ENCODE measurements at regions not wholly inside any gene's neighbourhood (a gene's known extent, or its start where the extent isn't known, plus 50 kb on each side); places are given as distances from the start of the nearest gene placed in this dataset.
"Not testable (repeated sequence)": the region's sequence is repeated elsewhere in the genome, so short reads cannot be mapped to it uniquely, and the experiment has no call there.

DNA sequence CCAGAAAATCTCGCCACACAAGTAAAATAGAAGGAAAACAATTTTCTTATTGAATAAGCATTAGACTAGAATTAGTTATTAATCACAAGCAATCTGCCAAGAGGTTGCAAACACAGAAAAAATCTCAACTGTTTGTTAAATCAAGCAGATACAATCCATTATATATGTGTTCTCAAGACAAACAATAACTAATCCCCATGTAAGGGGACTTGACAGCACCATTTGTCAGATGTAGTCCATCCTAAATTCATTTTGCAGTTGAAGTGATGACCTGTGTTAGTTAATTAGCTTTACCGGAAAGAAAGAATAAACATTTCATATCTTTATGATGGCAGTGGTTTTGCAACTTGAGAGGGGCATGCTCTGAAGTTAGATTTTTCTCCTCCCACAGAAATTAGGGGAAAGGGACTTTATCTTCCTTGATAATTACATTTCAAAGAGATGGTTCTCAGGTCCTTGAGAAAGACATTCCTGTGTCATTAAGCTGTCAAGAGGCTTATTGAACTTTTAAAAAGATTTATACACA lies 1588.0 kb downstream of the GRIK2 start:
- DNase-seq: no peak

GRCh38 chr6:102980951-102981350 lies 1587.4 kb downstream of the GRIK2 start:
- DNase-seq: no peak

GRCh38 chr6:102961902-102962301 lies 1568.4 kb downstream of the GRIK2 start:
- no peak for DNase-seq

- no peak for DNase-seq
Observed at GRCh38 chr6:102950967-102951366, 1557.5 kb downstream of the GRIK2 start.

GRCh38 chr6:102944475-102944874 lies 1551.0 kb downstream of the GRIK2 start:
- no peak for DNase-seq

DNA sequence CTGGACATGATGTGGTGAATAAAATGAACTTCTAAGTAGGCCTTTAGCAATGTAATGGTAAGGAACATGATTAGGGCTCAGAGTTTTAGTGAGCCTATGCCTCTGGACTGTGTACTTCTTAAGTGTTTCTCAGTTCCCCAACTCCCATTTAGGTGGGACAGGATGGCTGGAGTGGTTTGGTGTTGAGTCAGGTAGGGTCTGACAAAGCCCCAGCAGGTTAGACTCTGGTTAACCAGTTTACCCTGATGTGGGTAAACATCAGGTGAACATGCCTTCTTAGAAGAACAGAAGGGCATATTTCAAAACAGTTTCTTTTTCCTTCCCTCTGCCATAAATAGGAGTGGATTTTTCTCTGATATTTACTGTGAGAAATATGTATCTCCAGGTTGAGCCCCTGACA lies 1548.7 kb downstream of the GRIK2 start:
- DNase-seq: no peak

- DNase-seq: no peak
Observed at GRCh38 chr6:102936959-102937358, 1543.5 kb downstream of the GRIK2 start.

DNA sequence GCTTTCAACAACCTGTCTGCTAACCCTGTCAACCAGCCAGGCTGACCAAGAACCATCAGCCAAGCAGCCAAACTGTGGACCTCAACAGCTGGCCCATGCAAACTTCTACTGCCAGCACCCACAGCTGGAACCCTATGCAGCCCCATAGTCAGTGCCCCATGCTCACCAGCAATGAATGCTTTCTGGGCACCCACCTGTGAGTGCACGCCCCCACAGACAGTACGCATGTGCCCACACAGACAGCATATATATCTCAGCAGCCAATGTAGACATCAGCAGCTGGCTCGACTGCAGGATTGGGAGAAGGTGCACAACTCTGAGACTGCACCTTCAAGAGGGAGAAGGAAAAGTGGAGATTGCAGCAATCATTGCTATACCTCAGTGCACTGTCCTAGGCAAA lies 1534.6 kb downstream of the GRIK2 start:
- DNase-seq: no peak

DNA sequence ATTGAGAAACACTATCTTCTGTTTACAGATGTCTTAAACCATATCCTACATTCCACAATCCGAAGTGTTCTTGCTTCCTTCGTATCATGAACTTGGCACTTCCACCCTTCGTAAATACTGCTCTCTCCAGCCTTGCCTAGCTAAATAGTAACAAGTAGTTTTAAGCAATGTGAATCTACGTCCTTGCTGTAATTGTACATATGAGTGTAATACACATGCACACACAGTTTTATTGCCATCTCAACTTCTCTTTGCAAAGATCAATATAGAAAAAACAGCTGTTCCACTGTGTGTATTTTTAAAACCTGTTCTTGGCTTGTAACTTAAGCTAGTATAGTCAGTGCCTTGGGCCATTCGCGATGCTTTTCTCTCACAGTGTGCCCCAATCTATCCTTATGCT lies 1524.7 kb downstream of the GRIK2 start:
- DNase-seq: no peak

GRCh38 chr6:102911571-102911970 lies 1518.1 kb downstream of the GRIK2 start:
- no peak for DNase-seq

DNA sequence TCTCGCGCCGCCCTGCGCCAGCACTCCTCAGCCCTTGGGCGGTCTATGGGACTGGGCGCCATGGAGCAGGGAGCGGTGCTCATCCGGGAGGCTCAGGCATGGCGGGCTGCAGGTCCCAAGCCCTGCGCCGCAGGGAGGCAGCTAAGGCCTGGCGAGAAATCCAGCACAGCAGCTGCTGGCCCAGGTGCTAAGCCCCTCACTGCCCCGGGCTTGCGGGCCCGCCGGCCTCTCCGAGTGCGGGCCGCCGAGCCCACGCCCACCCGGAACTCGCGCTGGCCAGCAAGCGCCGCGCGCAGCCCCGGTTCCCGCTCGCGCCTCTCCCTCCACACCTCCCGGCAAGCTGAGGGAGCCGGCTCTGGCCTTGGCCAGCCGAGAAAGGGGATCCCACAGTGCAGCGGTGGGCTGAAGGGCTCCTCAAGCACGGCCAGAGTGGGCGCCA lies 1517.2 kb downstream of the GRIK2 start:
- DNase-seq: not testable (repeated sequence)

DNA sequence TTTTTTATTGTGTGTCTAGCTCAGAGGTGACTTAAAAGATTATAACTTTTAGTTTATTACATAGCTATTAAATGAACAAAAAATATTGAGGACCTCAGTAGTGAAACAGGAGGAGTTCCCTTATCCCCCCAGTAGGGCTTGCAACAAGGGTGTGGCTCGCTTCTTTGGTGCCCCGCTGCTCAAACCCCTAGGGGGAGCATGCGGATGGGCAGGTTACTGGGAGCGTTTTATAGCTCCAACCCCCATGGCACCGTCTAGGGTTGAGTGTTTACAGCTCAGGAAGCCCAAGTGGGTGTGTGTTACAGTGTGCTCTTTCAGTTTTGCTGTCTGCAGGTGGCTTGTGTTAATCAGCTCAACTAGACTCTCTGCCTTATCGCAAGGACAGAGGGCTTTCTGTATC lies 1513.7 kb downstream of the GRIK2 start:
- DNase-seq: no peak

GRCh38 chr6:102902471-102902870 lies 1509.0 kb downstream of the GRIK2 start:
- no peak for DNase-seq

- no peak for DNase-seq
Observed at GRCh38 chr6:102895683-102896082, 1502.2 kb downstream of the GRIK2 start.

- DNase-seq: no peak
Observed at GRCh38 chr6:102885165-102885564, 1491.7 kb downstream of the GRIK2 start.

DNA sequence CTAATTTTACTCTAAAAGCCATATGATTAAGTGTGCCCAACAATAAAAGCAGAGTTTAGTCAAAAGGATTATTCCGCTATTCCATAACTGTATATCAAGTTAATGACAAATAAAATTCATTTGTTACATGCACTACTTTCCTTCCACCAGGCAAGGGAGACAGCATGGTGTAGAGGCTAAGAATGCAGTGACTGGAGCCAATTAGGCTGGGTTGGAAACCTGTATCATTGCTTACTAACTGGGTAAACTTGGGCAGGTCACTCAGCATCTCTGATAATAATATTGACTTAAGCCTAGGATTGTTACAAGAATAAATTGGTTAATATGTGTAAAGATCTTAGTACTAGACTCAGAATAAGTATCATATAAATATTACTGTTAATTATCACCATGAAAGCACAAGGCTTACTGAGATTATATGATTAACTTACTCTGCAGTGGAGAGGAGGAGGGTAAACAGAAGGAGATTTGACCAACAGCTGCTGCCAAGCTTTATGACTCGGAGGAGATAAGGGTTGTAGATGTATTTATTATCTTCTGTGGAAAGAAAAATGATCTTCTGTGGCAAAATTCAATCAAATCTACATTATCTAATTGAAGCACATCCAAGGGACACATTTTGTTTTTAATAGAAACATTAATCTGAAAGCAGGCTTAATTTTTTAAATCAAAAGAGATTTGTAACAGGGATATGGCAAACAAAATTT lies 1459.9 kb downstream of the GRIK2 start:
- no peak for DNase-seq

DNA sequence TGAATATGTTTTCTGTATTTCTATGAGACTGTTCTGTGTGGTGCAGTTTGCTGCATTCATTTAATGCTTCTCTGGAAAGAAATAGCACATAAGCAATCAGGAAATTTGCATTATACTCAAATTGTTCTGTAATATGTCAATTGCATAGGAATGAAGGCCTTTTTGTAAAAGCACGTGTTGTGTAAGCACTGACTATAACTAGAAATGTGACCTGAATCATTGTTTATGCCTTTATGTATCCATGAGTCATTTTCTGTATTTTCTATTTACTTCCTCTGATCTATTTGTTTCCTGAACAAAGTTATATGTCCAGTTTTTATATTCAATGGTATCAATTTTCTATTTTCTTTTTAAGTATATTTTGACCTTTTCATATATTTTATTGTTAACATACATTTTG lies 1455.3 kb downstream of the GRIK2 start:
- no peak for DNase-seq

GRCh38 chr6:102848210-102848609 lies 1454.7 kb downstream of the GRIK2 start:
- DNase-seq: no peak

GRCh38 chr6:102841060-102841459 lies 1447.6 kb downstream of the GRIK2 start:
- no peak for DNase-seq

DNA sequence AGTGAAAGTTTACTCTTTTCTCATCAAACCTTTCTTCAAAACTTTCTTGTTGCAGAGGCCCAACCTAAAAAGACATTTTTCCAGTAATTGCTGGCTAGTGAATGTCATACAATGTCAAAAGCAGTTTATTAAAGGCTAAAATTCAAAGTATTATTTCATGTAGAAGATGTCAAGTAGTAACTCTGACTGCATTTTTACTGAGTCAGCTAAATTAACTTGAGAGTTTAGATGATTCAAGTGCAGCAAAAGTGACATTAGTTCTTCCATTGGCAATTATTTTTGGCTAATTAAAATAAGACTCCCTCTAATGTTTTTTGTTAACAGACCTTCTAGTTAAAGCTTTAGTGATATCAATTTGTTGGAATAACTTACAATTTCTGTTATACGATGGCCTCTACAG lies 1438.5 kb downstream of the GRIK2 start:
- no peak for DNase-seq

- DNase-seq: no peak
Observed at GRCh38 chr6:102820098-102820497, 1426.6 kb downstream of the GRIK2 start.

GRCh38 chr6:102815207-102815606 lies 1421.7 kb downstream of the GRIK2 start:
- no peak for DNase-seq

GRCh38 chr6:102813489-102814275 lies 1420.2 kb downstream of the GRIK2 start:
- no peak for DNase-seq

GRCh38 chr6:102812242-102812641 lies 1418.7 kb downstream of the GRIK2 start:
- no peak for DNase-seq

Data from activated CD4-positive, alpha-beta T cell treated with anti-CD3 and anti-CD28 coated beads, Interleukin-10, Interleukin-2, amounts not matched to agents 100 ng/mL and 50 ng/mL, durations not matched to agents 16 hours and 8 hours (primary cell).